HUES6 (cell line): ENCODE measurements at regions not wholly inside any gene's neighbourhood (a gene's known extent, or its start where the extent isn't known, plus 50 kb on each side); places are given as distances from the start of the nearest gene placed in this dataset.

Experiments
- H3K27ac ChIP-seq: 2 replicates; pipeline ENCODE4 v1.7.0; 2013; ENCODE audit warnings: low read depth, mild to moderate bottlenecking, low read length, inconsistent platforms
- H3K27me3 ChIP-seq: 2 replicates; pipeline ENCODE4 v1.6.1; 2013; ENCODE audit warnings: low read length; ENCODE audit not compliant: control insufficient read depth, insufficient read depth
- H3K36me3 ChIP-seq: 2 replicates; pipeline ENCODE4 v1.6.1; 2013; ENCODE audit warnings: low read length; ENCODE audit not compliant: control insufficient read depth, insufficient read depth
- H3K4me1 ChIP-seq: 2 replicates; pipeline ENCODE4 v1.6.1; 2013; ENCODE audit warnings: low read length; ENCODE audit not compliant: control insufficient read depth, insufficient read depth
- H3K4me3 ChIP-seq: 2 replicates; pipeline ENCODE4 v1.5.1; 2013; ENCODE audit warnings: low read depth, low read length
- H3K9ac ChIP-seq: one replicate; pipeline ENCODE4 v1.6.1; 2013; ENCODE audit warnings: mild to moderate bottlenecking, low read length
- H3K9me3 ChIP-seq: 2 replicates; pipeline ENCODE4 v1.6.1; 2013; ENCODE audit warnings: low read depth, low read length; ENCODE audit not compliant: control insufficient read depth, insufficient read depth

- Histone ChIP-seq H3K4me1 (peaks cover 21% of the 10 kb centered on the region), H3K4me3 (no peak overlapping the region), H3K9me3 (no peaks in the 10 kb centered on the region), H3K27me3 (no peaks in the 10 kb centered on the region), H3K9ac (no peak overlapping the region), H3K36me3 (no peaks in the 10 kb centered on the region), H3K27ac (no peak overlapping the region)
Observed at GRCh38 chr4:54495091-54495490, 162.7 kb upstream of the KIT start.

- Histone ChIP-seq H3K36me3 (no peaks in the 10 kb centered on the region), H3K27me3 (no peaks in the 10 kb centered on the region), H3K4me3 (no peak overlapping the region), H3K4me1 (peaks cover 21% of the 10 kb centered on the region), H3K9me3 (no peaks in the 10 kb centered on the region), H3K27ac (no peak overlapping the region), H3K9ac (no peak overlapping the region)
Observed at GRCh38 chr4:54495641-54496040, 162.1 kb upstream of the KIT start.

GRCh38 chr4:54496412-54496811, 161.3 kb upstream of the KIT start:
- Histone ChIP-seq H3K4me3 (no peak overlapping the region), H3K36me3 (no peaks in the 10 kb centered on the region), H3K9ac (no peak overlapping the region), H3K4me1 (peaks cover 21% of the 10 kb centered on the region), H3K9me3 (no peaks in the 10 kb centered on the region), H3K27me3 (no peaks in the 10 kb centered on the region), H3K27ac (no peak overlapping the region)

- peaks cover 21% of the 10 kb centered on the region for H3K4me1 ChIP-seq
- H3K4me3 ChIP-seq: no peak overlapping the region
- H3K27me3 ChIP-seq: no peaks in the 10 kb centered on the region
- no peak overlapping the region for H3K27ac ChIP-seq
- H3K36me3 ChIP-seq: no peaks in the 10 kb centered on the region
- H3K9me3 ChIP-seq: no peaks in the 10 kb centered on the region
- H3K9ac ChIP-seq: no peak overlapping the region
Observed at GRCh38 chr4:54497947-54498346, 159.8 kb upstream of the KIT start.

- Histone ChIP-seq H3K9ac (no peak overlapping the region), H3K4me3 (no peak overlapping the region), H3K4me1 (peaks cover 21% of the 10 kb centered on the region), H3K27me3 (no peaks in the 10 kb centered on the region), H3K27ac (no peak overlapping the region; the same call in 1 of the 2 replicates), H3K9me3 (no peaks in the 10 kb centered on the region), H3K36me3 (no peaks in the 10 kb centered on the region)
Observed at GRCh38 chr4:54498661-54499111, 159.1 kb upstream of the KIT start.

- Histone ChIP-seq H3K36me3 (no peaks in the 10 kb centered on the region), H3K27me3 (no peaks in the 10 kb centered on the region), H3K9ac (no peak overlapping the region), H3K9me3 (no peaks in the 10 kb centered on the region), H3K4me1 (peaks cover 21% of the 10 kb centered on the region), H3K4me3 (no peak overlapping the region), H3K27ac (no peak overlapping the region; the same call in 1 of the 2 replicates)
Observed at GRCh38 chr4:54499308-54500074, 158.3 kb upstream of the KIT start.

- no peaks in the 10 kb centered on the region for H3K4me1 ChIP-seq
- H3K27ac ChIP-seq: no peak overlapping the region
- H3K27me3 ChIP-seq: no peaks in the 10 kb centered on the region
- no peaks in the 10 kb centered on the region for H3K36me3 ChIP-seq
- H3K9ac ChIP-seq: no peak overlapping the region
- peaks cover 8% of the 10 kb centered on the region; the same call in 1 of the 2 replicates for H3K9me3 ChIP-seq
- H3K4me3 ChIP-seq: no peak overlapping the region
Observed at GRCh38 chr4:54505362-54505761, 152.4 kb upstream of the KIT start.

- Histone ChIP-seq H3K27me3 (no peaks in the 10 kb centered on the region), H3K4me1 (no peaks in the 10 kb centered on the region), H3K36me3 (no peaks in the 10 kb centered on the region), H3K9me3 (peaks cover 8% of the 10 kb centered on the region; the same call in 1 of the 2 replicates), H3K4me3 (no peak overlapping the region), H3K27ac (no peak overlapping the region), H3K9ac (no peak overlapping the region)
Observed at GRCh38 chr4:54505996-54506395, 151.8 kb upstream of the KIT start.

- Histone ChIP-seq H3K27ac (no peak overlapping the region), H3K36me3 (no peaks in the 10 kb centered on the region), H3K9me3 (peaks cover 8% of the 10 kb centered on the region; the same call in 1 of the 2 replicates), H3K9ac (no peak overlapping the region), H3K27me3 (no peaks in the 10 kb centered on the region), H3K4me3 (no peak overlapping the region), H3K4me1 (no peaks in the 10 kb centered on the region)
Observed at GRCh38 chr4:54509057-54509456, 148.7 kb upstream of the KIT start.

- Histone ChIP-seq H3K27me3 (no peaks in the 10 kb centered on the region), H3K27ac (no peak overlapping the region), H3K9ac (no peak overlapping the region), H3K4me3 (no peak overlapping the region), H3K9me3 (0 out of 2 replicates have a peak, but pooled peaks cover 11% of the 10 kb centered on the region), H3K36me3 (no peaks in the 10 kb centered on the region), H3K4me1 (no peaks in the 10 kb centered on the region)
Observed at GRCh38 chr4:54513204-54513603, 144.6 kb upstream of the KIT start.

- Histone ChIP-seq H3K4me1 (no peaks in the 10 kb centered on the region), H3K36me3 (no peaks in the 10 kb centered on the region), H3K27ac (no peak overlapping the region), H3K27me3 (no peaks in the 10 kb centered on the region), H3K9ac (no peak overlapping the region), H3K4me3 (no peak overlapping the region), H3K9me3 (0 out of 2 replicates have a peak, but pooled peaks cover 11% of the 10 kb centered on the region)
Observed at GRCh38 chr4:54513741-54514140, 144.0 kb upstream of the KIT start.
